HepG2 (cell line): ENCODE measurements at regions not wholly inside any gene's neighbourhood (a gene's known extent, or its start where the extent isn't known, plus 50 kb on each side); places are given as distances from the start of the nearest gene placed in this dataset.

Experiments used
- ATAC-seq: fragments of 200-7000 bp; cut with Tn5 transposase; 3 replicates; pipeline ENCODE4 v1.9.1; 2020; ENCODE audit warnings: mild to moderate bottlenecking, moderate library complexity
- BruUV-seq: library from RNA; stranded (reverse); fragments of 400-500 nt; replicated peaks from 2 replicates; lab custom pipeline; 2021; lab: Mats Ljungman, UMichigan
- CTCF ChIA-PET: fragments of 300-600 bp; formaldehyde crosslinking; extraction: SDS; loops from one replicate; lab custom pipeline; 2021; ENCODE audit warnings: low total read pairs, inconsistent platforms, low intra/inter-chr PET ratio; lab: Yijun Ruan, JAX
- POLR2A ChIA-PET: fragments of 350-600 bp; sonication (Branson Sonifier 250); formaldehyde crosslinking; loops from one replicate; lab custom pipeline; 2020; ENCODE audit warnings: antibody characterized with exemption, inconsistent platforms; lab: Yijun Ruan, JAX
- DNase-seq: peaks from one replicate; pipeline ENCODE4 v3.0.0-alpha.2; 2015; ENCODE audit warnings: low spot score
- FAIRE-seq: peaks from 3 replicates; lab custom pipeline; 2011; peaks lifted over from hg19 to GRCh38; lab: Jason Lieb, UNC
- H2AFZ ChIP-seq: one replicate; pipeline ENCODE4 v1.6.1; 2011; ENCODE audit warnings: low read length, inconsistent platforms
- H3K27ac ChIP-seq: fragments of 300-600 bp; 3 replicates; pipeline ENCODE4 v1.8.0; 2011; ENCODE audit warnings: mixed run types, mild to moderate bottlenecking, mixed read lengths, low read length, inconsistent platforms; ENCODE audit not compliant: insufficient read depth; ENCODE audit errors: extremely low read length
- H3K27me3 ChIP-seq, 2 experiments: fragments of 200-600 bp in 1 of 2; 2 replicates in 1 of 2; 3 replicates in 1 of 2; pipeline versions ENCODE4 v1.6.0 to v1.8.0; 2011; ENCODE audit warnings: low read length in 2 of 2, mild to moderate bottlenecking in 2 of 2, moderate library complexity in 2 of 2, inconsistent platforms in 1 of 2; ENCODE audit not compliant: insufficient read depth in 2 of 2, control insufficient read depth in 1 of 2
- H3K36me3 ChIP-seq, 2 experiments: fragments of 200-600 bp in 1 of 2; replicated peaks in 1 of 2; 2 replicates in 1 of 2; 3 replicates in 1 of 2; pipeline versions ENCODE4 v1.5.1 to v1.8.0; 2011; ENCODE audit warnings: low read length in 2 of 2, inconsistent platforms in 1 of 2; ENCODE audit not compliant: insufficient read depth in 2 of 2, control insufficient read depth in 1 of 2
- H3K4me1 ChIP-seq: 2 replicates; pipeline ENCODE4 v1.5.1; 2012; ENCODE audit warnings: low read length, inconsistent platforms; ENCODE audit not compliant: insufficient read depth
- H3K4me2 ChIP-seq: 2 replicates; pipeline ENCODE4 v1.6.0; 2011; ENCODE audit warnings: low read depth, low read length, inconsistent platforms
- H3K4me3 ChIP-seq, 3 experiments: fragments of 200-600 bp in 1 of 3; sonication (generic), shearing (Covaris generic) in 1 of 3; replicated peaks in 1 of 3; 2 replicates each; pipeline ENCODE4 v1.5.1; 2011 to 2016; ENCODE audit warnings: low read length in 3 of 3, inconsistent platforms in 2 of 3, low read depth in 2 of 3, mild to moderate bottlenecking in 2 of 3, control low read depth in 1 of 3, mixed read lengths in 1 of 3; ENCODE audit not compliant: insufficient read depth in 1 of 3
- H3K79me2 ChIP-seq: one replicate; pipeline ENCODE4 v1.6.1; 2011; ENCODE audit warnings: low read length, inconsistent platforms; ENCODE audit not compliant: insufficient read depth
- H3K9ac ChIP-seq: 2 replicates; pipeline ENCODE4 v1.6.0; 2011; ENCODE audit warnings: mild to moderate bottlenecking, low read depth, low read length, inconsistent platforms; ENCODE audit not compliant: insufficient read depth
- H3K9me3 ChIP-seq: 2 replicates; pipeline ENCODE4 v1.5.1; 2012; ENCODE audit warnings: mild to moderate bottlenecking, low read length
- H4K20me1 ChIP-seq: 2 replicates; pipeline ENCODE4 v1.6.0; 2011; ENCODE audit warnings: inconsistent platforms, mild to moderate bottlenecking, low read length, moderate library complexity; ENCODE audit not compliant: insufficient read depth
- DR1 ChIP-seq: sonication (generic); formaldehyde crosslinking; IDR thresholded peaks from 2 replicates; pipeline ENCODE4 v1.8.0; 2021; ENCODE audit warnings: mild to moderate bottlenecking, missing genetic modification reagents, inconsistent platforms
- E2F2 ChIP-seq: sonication (generic); formaldehyde crosslinking; IDR thresholded peaks from 2 replicates; pipeline ENCODE4 v1.4.0; 2020; ENCODE audit warnings: missing genetic modification reagents, borderline replicate concordance
- MXD4 ChIP-seq: IDR thresholded peaks from 2 replicates; pipeline ENCODE4 v1.6.1; 2016; ENCODE audit warnings: mild to moderate bottlenecking, missing biosample characterization, missing genetic modification reagents
- PRDM4 ChIP-seq: sonication (generic); formaldehyde crosslinking; IDR thresholded peaks from 2 replicates; pipeline ENCODE4 v1.9.0; 2021; ENCODE audit warnings: missing genetic modification reagents, borderline replicate concordance
- PREB ChIP-seq: sonication (generic); formaldehyde crosslinking; IDR thresholded peaks from 2 replicates; pipeline ENCODE4 v1.4.0; 2020; ENCODE audit warnings: missing genetic modification reagents
- RORA ChIP-seq: sonication (generic); formaldehyde crosslinking; IDR thresholded peaks from 2 replicates; pipeline ENCODE4 v1.5.0; 2020; ENCODE audit warnings: mild to moderate bottlenecking, missing genetic modification reagents, moderate library complexity
- UBTF ChIP-seq: sonication (generic); formaldehyde crosslinking; IDR thresholded peaks from 2 replicates; pipeline ENCODE4 v1.4.0; 2020; ENCODE audit warnings: mild to moderate bottlenecking, missing genetic modification reagents
- ZNF430 ChIP-seq: sonication (generic); formaldehyde crosslinking; IDR thresholded peaks from 2 replicates; pipeline ENCODE4 v1.9.0; 2021; ENCODE audit warnings: mild to moderate bottlenecking, missing genetic modification reagents
- ZNF431 ChIP-seq: sonication (generic); formaldehyde crosslinking; IDR thresholded peaks from 2 replicates; pipeline ENCODE4 v1.9.0; 2022; ENCODE audit warnings: missing genetic modification reagents, low read depth, mild to moderate bottlenecking, borderline replicate concordance
- ZNF451 ChIP-seq: sonication (generic); formaldehyde crosslinking; IDR thresholded peaks from 2 replicates; pipeline ENCODE4 v1.5.0; 2020; ENCODE audit warnings: mild to moderate bottlenecking, missing genetic modification reagents
- ZNF513 ChIP-seq: sonication (generic); formaldehyde crosslinking; conservative IDR thresholded peaks from 2 replicates; pipeline ENCODE4 v1.5.0; 2020; ENCODE audit warnings: missing genetic modification reagents
- ZNF556 ChIP-seq: sonication (generic); formaldehyde crosslinking; IDR thresholded peaks from 2 replicates; pipeline ENCODE4 v1.4.0; 2020; ENCODE audit warnings: mild to moderate bottlenecking, missing genetic modification reagents, borderline replicate concordance
- ZNF644 ChIP-seq: IDR thresholded peaks from 2 replicates; pipeline ENCODE4 v1.6.1; 2016; ENCODE audit warnings: low read depth
- ZNF749 ChIP-seq: sonication (generic); formaldehyde crosslinking; IDR thresholded peaks from 2 replicates; pipeline ENCODE4 v1.8.0; 2022; ENCODE audit warnings: mild to moderate bottlenecking, missing genetic modification reagents, moderate library complexity, borderline replicate concordance
- WGBS: methylation state at CpG from one replicate; pipeline ENCODE4 v1.1.6; 2017; ENCODE audit warnings: low lambda C conversion rate; 5-methylcytosine and 5-hydroxymethylcytosine counted together
- in situ Hi-C: cut with HindIII; loops from 2 replicates; pipeline ENCODE4 v1.10.0; 2017; ENCODE audit warnings: low pct_unique_long_range_greater_than_20kb; ENCODE audit not compliant: extremely low pct_ligation_motif_present
- intact Hi-C: fragments of 100-400 bp; cut with micrococcal nuclease; formaldehyde crosslinking; loops from one replicate; pipeline ENCODE4 v1.10.0; 2022; ENCODE audit not compliant: unreplicated experiment

GRCh38 chr18:55086906-55087305 lies 127.6 kb upstream of the CCDC68 start (continued):
- no peak for TF ChIP-seq E2F2 (CRISPR knock-in tag)
- TF ChIP-seq ZNF430 = no peak
- TF ChIP-seq ZNF644 (CRISPR knock-in tag) = no peak
- TF ChIP-seq MXD4 (CRISPR knock-in tag) = no peak
- no peak for TF ChIP-seq DR1

- no peaks in the 10 kb centered on the region for H3K27me3 ChIP-seq
- no peak overlapping the region for H3K27ac ChIP-seq
- H3K9ac ChIP-seq = no peak overlapping the region
- H4K20me1 ChIP-seq = no peaks in the 10 kb centered on the region
- DNase-seq = no peak
- 2% methylated on average over 4 of the region's 4 CpGs for WGBS
- no peak for FAIRE-seq
- no peak for ATAC-seq
- no peak overlapping the region for H3K4me3 ChIP-seq
- H3K79me2 ChIP-seq = no peaks in the 10 kb centered on the region
- in situ Hi-C loops (no loop called here), intact Hi-C loops (no loop called here)
- ChIA-PET CTCF (no interaction called here), POLR2A (no interaction called here)
- no TSS peak for BruUV-seq
- no peaks in the 10 kb centered on the region for H3K9me3 ChIP-seq
- H3K36me3 ChIP-seq = no peaks in the 10 kb centered on the region
- no peak overlapping the region for H3K4me2 ChIP-seq
- no peaks in the 10 kb centered on the region for H3K4me1 ChIP-seq
- no peak overlapping the region for H2AFZ ChIP-seq
- no peak for TF ChIP-seq UBTF (CRISPR knock-in tag)
- TF ChIP-seq ZNF513 (CRISPR knock-in tag) = no peak
- TF ChIP-seq ZNF451 (CRISPR knock-in tag) = no peak
- TF ChIP-seq RORA (CRISPR knock-in tag) = no peak
- TF ChIP-seq ZNF431 (CRISPR knock-in tag) = no peak
- no peak for TF ChIP-seq ZNF556 (CRISPR knock-in tag)
- no peak for TF ChIP-seq ZNF749 (CRISPR knock-in tag)
- no peak for TF ChIP-seq PREB (CRISPR knock-in tag)
- no peak for TF ChIP-seq PRDM4 (CRISPR knock-in tag)
These were observed 126.5 kb upstream of the CCDC68 start for GRCh38 chr18:55085557-55086285.
